GM21390 (cell line): ENCODE measurements at regions not wholly inside any gene's neighbourhood (a gene's known extent, or its start where the extent isn't known, plus 50 kb on each side); places are given as distances from the start of the nearest gene placed in this dataset.

ENCODE experiments used
- ATAC-seq: cut with Tn5 transposase; IDR thresholded peaks from one replicate; pipeline ENCODE4 v1.9.1; 2021; ENCODE audit not compliant: unreplicated experiment

DNA sequence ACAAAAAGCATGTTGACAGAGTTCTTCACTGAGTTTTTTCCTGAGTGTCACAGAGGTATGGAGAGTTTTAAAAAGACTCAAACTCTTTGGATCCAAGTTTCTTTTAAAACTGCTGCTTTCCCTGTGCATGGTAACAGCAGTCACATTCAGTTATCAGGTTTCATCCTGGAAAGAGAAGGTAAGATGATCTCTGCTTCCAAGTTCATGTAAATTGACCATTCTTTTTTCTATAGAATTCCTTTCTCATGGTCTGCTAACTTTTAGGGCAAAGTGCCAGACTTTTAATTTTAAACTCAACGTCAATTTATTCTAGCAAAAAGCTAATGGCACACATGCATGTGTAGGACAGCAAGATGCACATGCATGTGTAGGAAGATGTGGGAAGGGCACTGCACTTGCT, 52.5 kb upstream of the PRLR start:
- no peak for ATAC-seq

DNA sequence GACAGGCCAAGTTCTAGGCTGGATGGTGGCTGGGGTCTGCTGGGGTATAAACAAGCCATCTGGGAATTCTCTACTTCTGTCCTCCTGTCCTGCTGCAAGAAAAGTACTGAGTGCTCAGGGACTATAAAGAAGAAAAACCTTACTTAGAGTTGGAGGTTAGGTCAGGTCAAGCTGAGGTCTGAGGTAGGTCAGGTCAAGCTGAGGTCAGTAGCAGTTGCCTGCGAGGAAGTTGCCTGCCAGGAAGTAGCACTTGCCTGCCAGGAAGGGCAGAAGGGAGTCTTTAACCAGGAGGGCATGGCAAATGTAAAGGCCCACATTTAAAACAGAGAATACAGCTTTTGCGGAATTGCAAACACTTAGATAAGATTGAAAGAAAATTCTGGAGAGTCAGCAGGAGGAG, 51.3 kb upstream of the PRLR start:
- ATAC-seq = no peak
